MM.1S (cell line): ENCODE measurements at regions not wholly inside any gene's neighbourhood (a gene's known extent, or its start where the extent isn't known, plus 50 kb on each side); places are given as distances from the start of the nearest gene placed in this dataset.

Source experiments
- CTCF ChIP-seq: fragments of 300-600 bp; sonication (generic); IDR thresholded peaks from 2 replicates; pipeline ENCODE4 v1.5.1; 2016; ENCODE audit warnings: antibody characterized with exemption, low read length, mixed read lengths
- EZH2phosphoT487 ChIP-seq: fragments of 300-600 bp; sonication (generic); IDR thresholded peaks from 2 replicates; pipeline ENCODE4 v1.6.1; 2018; ENCODE audit warnings: antibody characterized with exemption, low read length

GRCh38 chr14:98227727-98228111 lies 1044.3 kb downstream of the BCL11B start:
- TF ChIP-seq CTCF = no peak
- no peak for TF ChIP-seq EZH2phosphoT487
